ENCODE measurements at regions not wholly inside any gene's neighbourhood (a gene's known extent, or its start where the extent isn't known, plus 50 kb on each side); places are given as distances from the start of the nearest gene placed in this dataset.
"Not testable (repeated sequence)": the region's sequence is repeated elsewhere in the genome, so short reads cannot be mapped to it uniquely, and the experiment has no call there.

DNA sequence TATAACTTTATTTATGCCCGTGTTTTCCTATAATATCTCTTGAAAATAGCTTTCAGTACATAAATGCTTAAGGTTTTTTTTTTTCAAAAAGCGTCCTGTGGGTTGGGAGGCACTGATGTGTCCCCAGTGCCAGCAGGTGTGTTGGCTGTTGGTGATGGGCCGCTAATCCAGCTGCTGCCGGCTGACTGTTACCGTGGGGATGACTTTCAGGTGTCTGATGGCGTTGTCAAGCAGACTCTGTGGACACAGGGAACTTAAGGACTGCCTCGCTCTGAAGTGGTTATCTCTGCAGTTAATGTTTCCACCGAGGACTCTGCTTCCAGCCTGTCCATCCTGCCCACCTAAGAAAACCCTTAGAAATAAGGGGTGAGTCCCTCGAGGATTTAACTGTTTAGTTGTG lies 94.5 kb downstream of the ANKRD10 start:
- H3K4me3 ChIP-seq (ENCODE audit: low read depth, low read length) = no peak overlapping the region
- DNase-seq (ENCODE audit: low read depth) = no peak
- TF ChIP-seq CTCF (IDR thresholded peaks at IDR 0.05; ENCODE audit: control insufficient read depth, extremely low read depth, insufficient read depth) = no peak

GRCh38 chr13:110821837-110822668 lies 92.8 kb downstream of the ANKRD10 start:
- not testable (repeated sequence) for H3K4me3 ChIP-seq (ENCODE audit: low read depth, low read length); DNase-seq (ENCODE audit: low read depth)

- DNase-seq (ENCODE audit: low read depth) = no peak
- H3K4me3 ChIP-seq (ENCODE audit: low read depth, low read length) = no peak overlapping the region
Measured at GRCh38 chr13:110822669-110822945, 92.3 kb downstream of the ANKRD10 start.

DNA sequence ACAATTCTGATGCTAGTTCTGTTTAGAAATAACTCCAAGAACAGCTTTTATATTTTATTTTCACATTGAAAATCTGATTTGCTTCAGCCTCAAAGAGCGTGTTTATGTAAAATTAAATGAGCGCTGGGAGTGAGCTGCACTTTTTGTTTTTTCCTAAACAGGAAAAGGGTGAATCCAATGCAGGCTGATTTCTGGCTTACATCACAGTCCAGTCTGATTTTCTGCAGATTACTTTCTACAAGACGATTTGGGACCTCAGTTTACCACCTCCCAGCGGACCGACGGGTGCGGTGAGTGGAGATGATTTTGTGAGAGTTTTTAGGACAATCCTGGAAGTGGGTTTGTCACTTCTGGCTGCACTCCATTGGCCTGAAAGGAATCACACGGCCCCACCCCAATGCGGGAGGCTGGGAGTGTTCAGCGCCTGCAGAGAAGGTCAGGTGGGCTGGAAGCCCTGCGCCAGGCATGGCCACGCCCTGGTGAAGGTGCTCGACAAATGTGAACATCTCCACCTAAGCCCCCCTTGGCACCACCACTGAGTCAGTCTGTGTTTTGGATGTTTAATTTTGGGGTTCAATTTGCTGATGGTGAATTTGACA lies 90.1 kb downstream of the ANKRD10 start:
- no peak overlapping the region for H3K4me3 ChIP-seq (ENCODE audit: low read depth, low read length)
- TF ChIP-seq CTCF (IDR thresholded peaks at IDR 0.05; ENCODE audit: control insufficient read depth, extremely low read depth, insufficient read depth) = no peak

More at GRCh38 chr13:110822669-110822945, 92.3 kb downstream of the ANKRD10 start:
- no peak for TF ChIP-seq CTCF (IDR thresholded peaks at IDR 0.05; ENCODE audit: control insufficient read depth, extremely low read depth, insufficient read depth)

GRCh38 chr13:110825516-110825915 lies 89.4 kb downstream of the ANKRD10 start:
- TF ChIP-seq CTCF (IDR thresholded peaks at IDR 0.05; ENCODE audit: control insufficient read depth, extremely low read depth, insufficient read depth) = no peak
- no peak overlapping the region for H3K4me3 ChIP-seq (ENCODE audit: low read depth, low read length)
- DNase-seq (ENCODE audit: low read depth) = no peak

More for the DNA sequence above, 90.1 kb downstream of the ANKRD10 start:
- DNase-seq (ENCODE audit: low read depth) = no peak

- H3K4me3 ChIP-seq (ENCODE audit: low read depth, low read length) = no peak overlapping the region
- no peak for DNase-seq (ENCODE audit: low read depth)
- TF ChIP-seq CTCF (IDR thresholded peaks at IDR 0.05; ENCODE audit: control insufficient read depth, extremely low read depth, insufficient read depth) = no peak
Measured at GRCh38 chr13:110826101-110826500, 88.8 kb downstream of the ANKRD10 start.

DNA sequence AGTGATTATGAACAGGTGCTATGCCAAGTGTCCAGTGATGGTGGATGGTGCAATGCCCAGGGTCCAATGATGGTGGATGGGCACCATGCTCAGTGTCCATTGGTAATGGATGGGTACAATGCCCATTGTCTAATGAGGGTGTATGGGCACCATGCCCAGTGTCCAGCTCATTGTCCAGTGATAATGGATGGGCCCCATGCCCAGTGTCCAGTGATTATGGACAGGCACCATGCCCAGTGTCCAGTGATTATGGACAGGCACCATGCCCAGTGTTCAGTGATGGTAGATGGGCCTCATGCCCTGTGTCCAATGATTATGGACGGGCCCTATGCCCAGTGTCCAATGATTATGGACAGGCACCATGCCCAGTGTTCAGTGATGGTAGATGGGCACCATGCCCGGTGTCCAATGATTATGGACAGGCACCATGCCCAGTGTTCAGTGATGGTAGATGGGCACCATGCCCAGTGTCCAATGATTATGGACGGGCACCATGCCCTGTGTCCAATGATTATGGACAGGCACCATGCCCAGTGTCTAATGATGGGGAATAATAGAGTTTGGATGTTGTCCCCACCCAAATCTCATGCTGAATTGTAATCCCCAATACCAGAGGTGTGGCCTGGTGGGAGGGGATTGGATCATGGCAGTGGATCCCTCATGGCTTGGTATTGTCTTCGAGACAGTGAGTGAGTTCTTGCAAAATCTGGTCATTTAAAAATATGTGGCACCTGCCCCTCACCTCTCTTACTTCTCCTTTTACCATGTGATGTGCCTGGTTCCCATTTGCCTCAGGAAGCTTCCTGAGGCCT lies 87.8 kb downstream of the ANKRD10 start:
- TF ChIP-seq CTCF (IDR thresholded peaks at IDR 0.05; ENCODE audit: control insufficient read depth, extremely low read depth, insufficient read depth) = no peak
- DNase-seq (ENCODE audit: low read depth) = no peak
- no peak overlapping the region for H3K4me3 ChIP-seq (ENCODE audit: low read depth, low read length)
